Right cardiac atrium (tissue), 5 donors: ENCODE measurements at regions not wholly inside any gene's neighbourhood (a gene's known extent, or its start where the extent isn't known, plus 50 kb on each side); places are given as distances from the start of the nearest gene placed in this dataset.
A peak's percentile ranks its signal among the peaks of the same experiment; 100 is the strongest.

Experiments
- ATAC-seq, 2 donors: fragments of 200-7000 bp; cut with Tn5 transposase; one replicate each; pipeline versions ENCODE4 v1.8.0 to v1.9.1; 2020; ENCODE audit warnings: moderate library complexity in 2 of 2, mild to moderate bottlenecking in 1 of 2
- DNase-seq, 3 donors: peaks; one replicate each; pipeline ENCODE4 v3.0.0-alpha.2; 2020
- H3K27ac ChIP-seq: one replicate; pipeline ENCODE4 v1.5.1; 2013; ENCODE audit warnings: mild to moderate bottlenecking, low read length, control low read depth, moderate library complexity
- H3K27me3 ChIP-seq: one replicate; pipeline ENCODE4 v1.6.1; 2013; ENCODE audit not compliant: control insufficient read depth, insufficient read depth
- H3K4me1 ChIP-seq: one replicate; pipeline ENCODE4 v1.6.1; 2013; ENCODE audit warnings: low read length; ENCODE audit not compliant: control insufficient read depth, insufficient read depth
- H3K4me3 ChIP-seq: one replicate; pipeline ENCODE4 v1.5.1; 2013; ENCODE audit warnings: low read length, control low read depth
- H3K9me3 ChIP-seq: one replicate; pipeline ENCODE4 v1.6.1; 2013; ENCODE audit warnings: low read length; ENCODE audit not compliant: control insufficient read depth
- WGBS: extraction: QIAGEN DNeasy Blood & Tissue Kit; methylation state at CpG from one replicate; pipeline ENCODE4 v1.1.7; 2013; 5-methylcytosine and 5-hydroxymethylcytosine counted together
- intact Hi-C, 4 donors: fragments of 100-400 bp; cut with DNase I; formaldehyde crosslinking; loops; one replicate each; pipeline versions ENCODE4 v1.11.0 to v1.14.0; 2022 to 2023
- donor health status: healthy with polysubstance abuse.
- donor health status: DM: no; HTN: yes; CAD: no.
- donor health status: DM: no; HTN: no; CAD: no.
- donor health status: DM: no; HTN: yes; CAD: no; lungs with severe emphysema.
- donor health status: DM: yes; HTN: yes; CAD: no.

GRCh38 chr9:3014178-3014577 is 170.3 kb upstream of the PUM3 start:
- Histone ChIP-seq H3K9me3 (no peaks in the 10 kb centered on the region), H3K4me1 (peaks cover 1% of the 10 kb centered on the region), H3K4me3 (no peak overlapping the region), H3K27ac (no peak overlapping the region), H3K27me3 (no peaks in the 10 kb centered on the region)
- DNase-seq (no peak), ATAC-seq (no peak)
- 65% methylated on average over 3 of the region's 3 CpGs for WGBS
- intact Hi-C loops: no loop called here

DNA sequence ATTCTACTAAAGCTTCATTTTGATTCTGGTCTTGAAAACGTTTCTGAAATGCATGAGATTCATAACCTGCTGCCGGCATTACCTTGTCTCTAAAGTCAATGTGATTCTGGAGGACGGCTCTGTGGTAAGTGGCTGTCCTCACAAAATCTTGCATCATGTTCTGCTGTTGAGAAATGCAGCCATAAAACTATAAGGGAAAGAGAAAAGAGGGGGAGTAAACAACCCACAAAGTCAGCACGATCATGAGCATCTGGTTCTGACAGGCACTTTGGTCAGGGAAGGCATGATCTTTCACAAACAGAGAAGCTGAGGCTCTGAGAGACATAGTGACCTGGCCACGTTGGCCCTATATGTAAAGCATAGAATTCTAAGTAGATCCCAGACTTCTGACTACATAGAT is 168.9 kb upstream of the PUM3 start:
- H3K4me1 ChIP-seq: peaks cover 1% of the 10 kb centered on the region
- no peaks in the 10 kb centered on the region for H3K27me3 ChIP-seq
- no peak overlapping the region for H3K4me3 ChIP-seq
- intact Hi-C loops: no loop called here
- no peak overlapping the region for H3K27ac ChIP-seq
- 69% methylated on average over 5 of the region's 5 CpGs for WGBS
- H3K9me3 ChIP-seq: no peaks in the 10 kb centered on the region
- ATAC-seq: no peak
- no peak for DNase-seq

DNA sequence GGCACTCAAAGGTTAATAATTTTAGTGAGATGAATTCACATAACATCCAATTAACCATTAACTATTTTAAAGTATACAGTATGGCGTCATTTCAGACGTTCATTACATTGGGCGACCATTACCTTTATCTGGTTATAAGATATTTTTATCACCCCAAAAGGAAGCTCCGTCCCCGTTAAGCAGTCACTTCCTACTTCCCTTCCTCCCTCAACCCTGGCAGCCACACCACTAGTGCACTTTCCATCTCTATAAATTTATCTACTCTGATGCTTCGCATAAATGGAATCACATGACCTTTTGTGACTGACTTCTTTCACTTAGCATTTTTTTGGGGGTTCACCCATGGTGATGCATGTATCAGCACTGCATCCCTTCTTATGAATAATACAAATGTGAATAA is 168.3 kb upstream of the PUM3 start:
- intact Hi-C loops: no loop called here
- H3K4me3 ChIP-seq: no peak overlapping the region
- H3K9me3 ChIP-seq: no peaks in the 10 kb centered on the region
- DNase-seq: no peak
- H3K27me3 ChIP-seq: no peaks in the 10 kb centered on the region
- H3K27ac ChIP-seq: no peak overlapping the region
- 52% methylated on average over 6 of the region's 6 CpGs for WGBS
- no peak for ATAC-seq
- peaks cover 1% of the 10 kb centered on the region for H3K4me1 ChIP-seq

DNA sequence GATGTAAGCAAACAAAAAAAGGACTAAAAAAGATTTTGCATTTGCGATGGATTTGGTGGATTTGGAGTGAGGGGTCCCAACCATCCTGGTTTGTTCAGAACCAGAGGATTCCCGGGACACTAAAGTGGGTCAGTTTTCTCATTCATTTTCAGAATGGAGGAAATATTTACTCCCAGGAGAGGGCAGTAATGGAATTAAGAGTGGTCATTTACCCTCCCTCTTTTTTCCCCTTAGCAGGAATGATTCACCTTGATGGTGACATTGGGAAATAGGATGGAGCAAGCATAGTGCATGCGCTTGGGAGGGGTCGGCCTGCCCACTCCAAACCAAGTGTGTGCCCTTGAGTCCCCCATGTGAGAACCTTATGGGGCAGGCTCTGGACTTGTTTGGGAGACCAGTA is 164.2 kb upstream of the PUM3 start:
- Histone ChIP-seq H3K4me3 (no peak overlapping the region), H3K27me3 (no peaks in the 10 kb centered on the region), H3K27ac (no peak overlapping the region), H3K9me3 (no peaks in the 10 kb centered on the region), H3K4me1 (peaks cover 3% of the 10 kb centered on the region)
- no peak for ATAC-seq
- 86% methylated on average over 4 of the region's 4 CpGs for WGBS
- DNase-seq: no peak
- intact Hi-C loops: no loop called here

DNA sequence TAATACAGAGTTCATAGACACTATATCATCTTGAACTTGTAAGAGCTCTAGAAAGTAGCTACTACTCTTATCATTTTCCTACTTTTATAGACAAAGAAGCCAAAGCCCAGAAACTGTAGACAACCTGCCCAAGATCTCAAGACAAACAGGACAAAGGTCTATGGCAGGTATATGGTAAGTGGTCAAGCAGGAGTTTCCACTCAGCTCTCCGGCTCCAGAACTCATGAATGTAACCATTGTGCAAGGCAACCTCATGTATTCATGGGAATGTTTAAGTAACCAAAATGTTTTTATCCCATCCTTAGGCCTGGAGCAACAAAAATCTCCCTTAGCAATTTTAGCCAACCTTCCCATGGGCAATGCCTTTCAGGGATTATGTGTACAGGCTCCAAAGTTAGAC is 163.4 kb upstream of the PUM3 start:
- H3K4me1 ChIP-seq: peaks cover 3% of the 10 kb centered on the region
- 82% methylated on average over 1 of the region's 1 CpG for WGBS
- H3K27me3 ChIP-seq: no peaks in the 10 kb centered on the region
- ATAC-seq: no peak
- intact Hi-C loops: no loop called here
- H3K4me3 ChIP-seq: no peak overlapping the region
- no peak for DNase-seq
- H3K27ac ChIP-seq: no peak overlapping the region
- H3K9me3 ChIP-seq: no peaks in the 10 kb centered on the region

DNA sequence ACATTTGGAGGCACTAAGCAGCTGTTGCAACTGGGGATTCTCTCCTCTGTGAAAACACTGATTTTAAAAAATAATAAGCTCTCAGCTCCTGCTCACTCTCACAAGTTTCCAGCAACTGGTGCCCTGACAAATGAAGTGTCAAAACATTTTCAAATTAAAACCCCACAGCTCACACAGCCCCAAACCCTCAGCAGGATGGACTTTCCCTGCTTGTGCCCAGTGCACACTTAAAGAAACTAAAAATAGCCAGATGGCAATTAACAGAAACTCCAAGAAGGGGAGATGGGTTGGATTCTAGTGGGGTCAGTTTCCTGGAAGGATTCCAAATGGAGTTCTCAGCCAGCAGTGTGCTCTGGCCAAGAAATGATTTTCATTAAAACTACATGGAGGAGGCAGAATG is 163.0 kb upstream of the PUM3 start:
- Histone ChIP-seq H3K27me3 (no peaks in the 10 kb centered on the region), H3K4me1 (peaks cover 3% of the 10 kb centered on the region), H3K9me3 (no peaks in the 10 kb centered on the region), H3K4me3 (no peak overlapping the region), H3K27ac (no peak overlapping the region)
- DNase-seq (no peak), ATAC-seq (peak; percentile 26 to 53)
- intact Hi-C loops: no loop called here

DNA sequence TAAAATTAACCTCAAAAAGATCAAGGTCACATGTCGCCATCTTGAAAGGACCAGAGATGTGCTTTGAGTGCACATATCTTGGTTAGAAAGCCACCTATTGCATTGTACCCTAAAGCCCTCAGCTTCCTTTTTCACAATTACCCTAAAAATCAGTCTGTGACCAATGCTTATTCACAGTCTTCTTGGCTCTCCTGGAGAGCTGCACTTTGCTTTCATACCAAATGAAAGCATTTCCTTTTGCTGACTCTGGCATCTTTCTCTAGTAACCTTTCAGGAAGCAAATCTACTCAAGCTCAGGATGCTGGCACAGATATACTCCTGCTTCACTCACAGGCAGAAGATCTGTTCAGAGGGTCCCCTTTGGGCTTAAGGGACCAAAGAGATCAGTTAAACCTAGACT is 160.7 kb upstream of the PUM3 start:
- intact Hi-C loops: no loop called here
- H3K4me3 ChIP-seq: no peak overlapping the region
- WGBS: 81% methylated on average over 1 of the region's 1 CpG

DNA sequence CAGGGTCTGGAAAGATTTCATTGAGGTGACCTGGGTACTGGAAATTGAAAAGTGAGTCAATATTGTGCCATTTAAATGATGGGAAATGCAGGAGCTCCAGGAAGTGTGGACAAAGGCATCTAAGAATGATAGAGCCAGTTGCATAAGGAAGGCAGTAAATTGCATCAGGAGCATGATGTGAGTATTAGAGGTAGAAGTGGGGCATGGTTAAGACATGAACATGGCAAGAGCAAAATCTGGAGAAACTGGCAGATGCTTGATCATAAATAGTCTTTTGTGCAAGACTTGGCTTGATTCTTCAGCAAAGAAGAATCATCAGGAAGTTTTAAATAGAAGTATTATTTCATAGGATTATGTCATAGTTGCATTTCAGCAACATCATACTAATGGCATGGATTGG is 157.4 kb upstream of the PUM3 start:
- no peak overlapping the region for H3K4me3 ChIP-seq
- peaks cover 2% of the 10 kb centered on the region for H3K4me1 ChIP-seq
- no peaks in the 10 kb centered on the region for H3K9me3 ChIP-seq
- no peaks in the 10 kb centered on the region for H3K27me3 ChIP-seq
- ATAC-seq: no peak
- no peak overlapping the region for H3K27ac ChIP-seq
- intact Hi-C loops: no loop called here
- no peak for DNase-seq

More for the DNA sequence above, 160.7 kb upstream of the PUM3 start:
- no peak for DNase-seq
- ATAC-seq: no peak
- Histone ChIP-seq H3K27me3 (no peaks in the 10 kb centered on the region), H3K27ac (no peak overlapping the region), H3K9me3 (no peaks in the 10 kb centered on the region), H3K4me1 (peaks cover 2% of the 10 kb centered on the region)

- no peak overlapping the region for H3K27ac ChIP-seq
- intact Hi-C loops: no loop called here
- H3K4me1 ChIP-seq: no peaks in the 10 kb centered on the region
- no peaks in the 10 kb centered on the region for H3K9me3 ChIP-seq
- no peaks in the 10 kb centered on the region for H3K27me3 ChIP-seq
- ATAC-seq (no peak), DNase-seq (no peak)
- WGBS: 80% methylated on average over 1 of the region's 1 CpG
- H3K4me3 ChIP-seq: no peak overlapping the region
Observed at GRCh38 chr9:2992427-2992826, 148.5 kb upstream of the PUM3 start.

GRCh38 chr9:2991292-2991691 is 147.4 kb upstream of the PUM3 start:
- DNase-seq: no peak
- no peak for ATAC-seq

GRCh38 chr9:2987679-2988078 is 143.8 kb upstream of the PUM3 start:
- H3K4me1 ChIP-seq: no peaks in the 10 kb centered on the region
- 61% methylated on average over 7 of the region's 7 CpGs for WGBS
- no peaks in the 10 kb centered on the region for H3K27me3 ChIP-seq
- no peaks in the 10 kb centered on the region for H3K9me3 ChIP-seq
- intact Hi-C loops: no loop called here
- H3K27ac ChIP-seq: no peak overlapping the region
- ATAC-seq (no peak), DNase-seq (no peak)
- H3K4me3 ChIP-seq: no peak overlapping the region

More at GRCh38 chr9:2991292-2991691, 147.4 kb upstream of the PUM3 start:
- intact Hi-C loops: no loop called here
- H3K9me3 ChIP-seq: no peaks in the 10 kb centered on the region
- H3K27me3 ChIP-seq: no peaks in the 10 kb centered on the region
- no peaks in the 10 kb centered on the region for H3K4me1 ChIP-seq
- no peak overlapping the region for H3K27ac ChIP-seq
- no peak overlapping the region for H3K4me3 ChIP-seq

GRCh38 chr9:2985343-2985742 is 141.4 kb upstream of the PUM3 start:
- Histone ChIP-seq H3K4me1 (no peaks in the 10 kb centered on the region), H3K4me3 (no peak overlapping the region), H3K9me3 (no peaks in the 10 kb centered on the region), H3K27ac (no peak overlapping the region), H3K27me3 (no peaks in the 10 kb centered on the region)
- DNase-seq (no peak), ATAC-seq (no peak)
- 91% methylated on average over 2 of the region's 2 CpGs for WGBS
- intact Hi-C loops: no loop called here
